WTC11 (cell line): ENCODE measurements at regions not wholly inside any gene's neighbourhood (a gene's known extent, or its start where the extent isn't known, plus 50 kb on each side); places are given as distances from the start of the nearest gene placed in this dataset.
"Not testable (repeated sequence)": the region's sequence is repeated elsewhere in the genome, so short reads cannot be mapped to it uniquely, and the experiment has no call there.

Source experiments
- ATAC-seq: fragments of 200-7000 bp; cut with Tn5 transposase; 2 replicates; pipeline ENCODE4 v1.10.0; 2021; ENCODE audit warnings: mild to moderate bottlenecking, moderate library complexity
- CTCF ChIA-PET: fragments of 300-600 bp; sonication (Branson Sonifier 250); formaldehyde crosslinking; loops from one replicate; lab custom pipeline; 2021; ENCODE audit warnings: antibody characterized with exemption; lab: Charles Lee
- POLR2A ChIA-PET: fragments of 350-600 bp; sonication (Branson Sonifier 250); formaldehyde crosslinking; loops from one replicate; lab custom pipeline; 2021; ENCODE audit warnings: antibody characterized with exemption; lab: Charles Lee
- DNase-seq: peaks from one replicate; pipeline ENCODE4 v3.0.0; 2021; ENCODE audit warnings: low spot score
- H3K27ac Mint-ChIP-seq: 2 replicates; pipeline ENCODE4 v1.8.0; 2021; ENCODE audit warnings: mixed read lengths
- H3K27me3 Mint-ChIP-seq: 2 replicates; pipeline ENCODE4 v1.8.0; 2021; ENCODE audit warnings: low read depth, mild to moderate bottlenecking, moderate library complexity, mixed read lengths
- H3K36me3 Mint-ChIP-seq: 2 replicates; pipeline ENCODE4 v1.8.0; 2021; ENCODE audit warnings: mixed read lengths
- H3K4me1 Mint-ChIP-seq: 2 replicates; pipeline ENCODE4 v1.8.0; 2022; ENCODE audit warnings: mixed read lengths
- H3K4me3 Mint-ChIP-seq: 2 replicates; pipeline ENCODE4 v1.8.0; 2021; ENCODE audit warnings: mild to moderate bottlenecking, moderate library complexity, mixed read lengths
- H3K9me3 Mint-ChIP-seq: 2 replicates; pipeline ENCODE4 v1.8.0; 2021; ENCODE audit warnings: mixed read lengths
- CREB1 ChIP-seq: sonication (generic); formaldehyde crosslinking; IDR thresholded peaks from 2 replicates; pipeline ENCODE4 v1.8.0; 2023; ENCODE audit warnings: mild to moderate bottlenecking, missing genetic modification reagents
- CTCF ChIP-seq: fragments of 200-600 bp; IDR thresholded peaks from 2 replicates; pipeline ENCODE4 v1.8.0; 2022; ENCODE audit warnings: antibody characterized with exemption
- ETV6 ChIP-seq: sonication (generic); formaldehyde crosslinking; IDR thresholded peaks from 2 replicates; pipeline ENCODE4 v1.8.1; 2022; ENCODE audit warnings: mild to moderate bottlenecking, missing genetic modification reagents
- GTF2I ChIP-seq: fragments of 250-450 bp; sonication (Bioruptor Pico); conservative IDR thresholded peaks from 2 replicates; pipeline ENCODE4 v1.4.0; 2021; ENCODE audit warnings: mild to moderate bottlenecking
- JUN ChIP-seq: sonication (generic); formaldehyde crosslinking; IDR thresholded peaks from 2 replicates; pipeline ENCODE4 v1.8.0; 2023; ENCODE audit warnings: mild to moderate bottlenecking, missing genetic modification reagents
- NR2C2 ChIP-seq: sonication (generic); formaldehyde crosslinking; IDR thresholded peaks from 2 replicates; pipeline ENCODE4 v1.8.0; 2022; ENCODE audit warnings: mild to moderate bottlenecking, missing genetic modification reagents
- SMAD4 ChIP-seq: sonication (generic); formaldehyde crosslinking; IDR thresholded peaks from 2 replicates; pipeline ENCODE4 v1.8.0; 2022; ENCODE audit warnings: mild to moderate bottlenecking, missing genetic modification reagents
- STAT6 ChIP-seq: sonication (generic); formaldehyde crosslinking; conservative IDR thresholded peaks from 2 replicates; pipeline ENCODE4 v1.8.1; 2023; ENCODE audit warnings: mild to moderate bottlenecking, low read depth, missing genetic modification reagents, moderate library complexity
- TEAD4 ChIP-seq: sonication (generic); formaldehyde crosslinking; IDR thresholded peaks from 2 replicates; pipeline ENCODE4 v1.8.0; 2022; ENCODE audit warnings: mild to moderate bottlenecking, missing genetic modification reagents
- ZNF396 ChIP-seq: fragments of 250-450 bp; sonication (Bioruptor Pico); IDR thresholded peaks from 2 replicates; pipeline ENCODE4 v1.8.0; 2021; ENCODE audit warnings: mild to moderate bottlenecking, moderate library complexity, borderline replicate concordance
- TF ChIP-seq, protein P1 (sequence below): sonication (generic); formaldehyde crosslinking; IDR thresholded peaks from 2 replicates; pipeline ENCODE4 v1.8.0; 2022; ENCODE audit warnings: mild to moderate bottlenecking, missing genetic modification reagents
- TF ChIP-seq, protein P2 (sequence below): sonication (generic); formaldehyde crosslinking; IDR thresholded peaks from 2 replicates; pipeline ENCODE4 v1.8.0; 2022; ENCODE audit warnings: missing genetic modification reagents

GRCh38 chr2:209141818-209142217, 282.0 kb upstream of the MAP2 start:
- peaks cover 9% of the 10 kb centered on the region; the same call in 1 of the 2 replicates for H3K9me3 Mint-ChIP-seq
- ATAC-seq: no peak
- DNase-seq: no peak
- CTCF ChIA-PET: no interaction called here
- no peak overlapping the region for H3K27ac Mint-ChIP-seq
- H3K4me1 Mint-ChIP-seq: peaks cover 78% of the 10 kb centered on the region
- no peak for TF ChIP-seq GTF2I (CRISPR knock-in tag)
- POLR2A ChIA-PET: no interaction called here
- H3K27me3 Mint-ChIP-seq: no peaks in the 10 kb centered on the region
- peaks cover 13% of the 10 kb centered on the region for H3K36me3 Mint-ChIP-seq
- no peak overlapping the region for H3K4me3 Mint-ChIP-seq

DNA sequence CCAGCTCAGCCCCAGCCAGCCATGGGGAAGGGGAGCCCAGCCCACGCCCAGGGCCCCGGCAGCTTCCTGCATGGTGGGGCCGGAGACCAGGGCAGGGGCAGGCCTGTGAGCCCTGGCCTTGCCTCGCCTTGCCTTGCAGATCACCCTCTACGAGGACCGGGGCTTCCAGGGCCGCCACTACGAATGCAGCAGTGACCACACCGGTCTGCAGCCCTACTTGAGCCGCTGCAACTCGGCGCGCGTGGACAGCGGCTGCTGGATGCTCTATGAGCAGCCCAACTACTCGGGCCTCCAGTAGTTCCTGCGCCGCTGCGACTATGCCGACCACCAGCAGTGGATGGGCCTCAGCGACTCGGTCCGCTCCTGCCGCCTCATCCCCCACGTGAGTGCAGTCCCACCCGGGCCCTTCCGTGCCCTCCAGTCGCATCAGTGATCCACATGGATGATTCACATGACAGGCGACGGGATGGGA, 278.6 kb upstream of the MAP2 start:
- H3K4me1 Mint-ChIP-seq: peaks cover 67% of the 10 kb centered on the region
- peak; percentile 69 for ATAC-seq
- H3K4me3 Mint-ChIP-seq, H3K27me3 Mint-ChIP-seq, H3K27ac Mint-ChIP-seq, H3K9me3 Mint-ChIP-seq, H3K36me3 Mint-ChIP-seq, CTCF ChIA-PET: not testable (repeated sequence)
- peak; percentile 28 for DNase-seq
- POLR2A ChIA-PET: interaction anchor here (0.6 kb wide), 1 partner anchor 802 kb away, joined by 4 read pairs; no protein-coding TSS in a partner anchor

- ChIA-PET POLR2A (no interaction called here), CTCF (no interaction called here)
- no peaks in the 10 kb centered on the region for H3K27me3 Mint-ChIP-seq
- ATAC-seq: peak; percentile 77
- H3K4me1 Mint-ChIP-seq: peaks cover 67% of the 10 kb centered on the region
- H3K36me3 Mint-ChIP-seq: no peaks in the 10 kb centered on the region
- no peaks in the 10 kb centered on the region for H3K9me3 Mint-ChIP-seq
- peak overlapping the region; percentile 19 for H3K27ac Mint-ChIP-seq
- no peak overlapping the region for H3K4me3 Mint-ChIP-seq
- TF ChIP-seq, protein P1, sequence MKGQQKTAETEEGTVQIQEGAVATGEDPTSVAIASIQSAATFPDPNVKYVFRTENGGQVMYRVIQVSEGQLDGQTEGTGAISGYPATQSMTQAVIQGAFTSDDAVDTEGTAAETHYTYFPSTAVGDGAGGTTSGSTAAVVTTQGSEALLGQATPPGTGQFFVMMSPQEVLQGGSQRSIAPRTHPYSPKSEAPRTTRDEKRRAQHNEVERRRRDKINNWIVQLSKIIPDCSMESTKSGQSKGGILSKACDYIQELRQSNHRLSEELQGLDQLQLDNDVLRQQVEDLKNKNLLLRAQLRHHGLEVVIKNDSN (CRISPR knock-in tag): no peak
- TF ChIP-seq TEAD4 (CRISPR knock-in tag) (no peak), CREB1 (CRISPR knock-in tag) (no peak), ZNF396 (CRISPR knock-in tag) (no peak), JUN (CRISPR knock-in tag) (no peak), STAT6 (CRISPR knock-in tag) (no peak), NR2C2 (no peak), ETV6 (CRISPR knock-in tag) (no peak), SMAD4 (CRISPR knock-in tag) (no peak), CTCF (no peak)
- TF ChIP-seq, protein P2, sequence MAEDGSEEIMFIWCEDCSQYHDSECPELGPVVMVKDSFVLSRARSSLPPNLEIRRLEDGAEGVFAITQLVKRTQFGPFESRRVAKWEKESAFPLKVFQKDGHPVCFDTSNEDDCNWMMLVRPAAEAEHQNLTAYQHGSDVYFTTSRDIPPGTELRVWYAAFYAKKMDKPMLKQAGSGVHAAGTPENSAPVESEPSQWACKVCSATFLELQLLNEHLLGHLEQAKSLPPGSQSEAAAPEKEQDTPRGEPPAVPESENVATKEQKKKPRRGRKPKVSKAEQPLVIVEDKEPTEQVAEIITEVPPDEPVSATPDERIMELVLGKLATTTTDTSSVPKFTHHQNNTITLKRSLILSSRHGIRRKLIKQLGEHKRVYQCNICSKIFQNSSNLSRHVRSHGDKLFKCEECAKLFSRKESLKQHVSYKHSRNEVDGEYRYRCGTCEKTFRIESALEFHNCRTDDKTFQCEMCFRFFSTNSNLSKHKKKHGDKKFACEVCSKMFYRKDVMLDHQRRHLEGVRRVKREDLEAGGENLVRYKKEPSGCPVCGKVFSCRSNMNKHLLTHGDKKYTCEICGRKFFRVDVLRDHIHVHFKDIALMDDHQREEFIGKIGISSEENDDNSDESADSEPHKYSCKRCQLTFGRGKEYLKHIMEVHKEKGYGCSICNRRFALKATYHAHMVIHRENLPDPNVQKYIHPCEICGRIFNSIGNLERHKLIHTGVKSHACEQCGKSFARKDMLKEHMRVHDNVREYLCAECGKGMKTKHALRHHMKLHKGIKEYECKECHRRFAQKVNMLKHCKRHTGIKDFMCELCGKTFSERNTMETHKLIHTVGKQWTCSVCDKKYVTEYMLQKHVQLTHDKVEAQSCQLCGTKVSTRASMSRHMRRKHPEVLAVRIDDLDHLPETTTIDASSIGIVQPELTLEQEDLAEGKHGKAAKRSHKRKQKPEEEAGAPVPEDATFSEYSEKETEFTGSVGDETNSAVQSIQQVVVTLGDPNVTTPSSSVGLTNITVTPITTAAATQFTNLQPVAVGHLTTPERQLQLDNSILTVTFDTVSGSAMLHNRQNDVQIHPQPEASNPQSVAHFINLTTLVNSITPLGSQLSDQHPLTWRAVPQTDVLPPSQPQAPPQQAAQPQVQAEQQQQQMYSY (CRISPR knock-in tag): no peak
- no peak for DNase-seq
Observed at GRCh38 chr2:209145941-209146681, 277.7 kb upstream of the MAP2 start.
